Upper lobe of left lung (tissue), 6 donors: ENCODE measurements at regions not wholly inside any gene's neighbourhood (a gene's known extent, or its start where the extent isn't known, plus 50 kb on each side); places are given as distances from the start of the nearest gene placed in this dataset.
A peak's percentile ranks its signal among the peaks of the same experiment; 100 is the strongest.

Experiments
- ATAC-seq, 2 donors: fragments of 200-7000 bp; cut with Tn5 transposase; one replicate each; pipeline ENCODE4 v1.9.1; 2022; ENCODE audit warnings: mild to moderate bottlenecking in 2 of 2, moderate library complexity in 2 of 2; ENCODE audit not compliant: low FRiP score in 2 of 2
- DNase-seq, 2 donors: peaks; one replicate each; pipeline ENCODE4 v3.0.0-alpha.2; 2019 to 2020
- H3K27ac ChIP-seq, 4 donors: fragments of 200-600 bp; sonication (generic); one replicate each; pipeline ENCODE4 v1.5.1; 2016 to 2019
- H3K27me3 ChIP-seq, 4 donors: fragments of 200-600 bp; sonication (generic); one replicate each; pipeline ENCODE4 v1.5.1; 2017 to 2019
- H3K36me3 ChIP-seq, 4 donors: fragments of 200-600 bp; sonication (generic); one replicate each; pipeline ENCODE4 v1.5.1; 2016 to 2019
- H3K4me1 ChIP-seq, 4 donors: fragments of 200-600 bp; sonication (generic); one replicate each; pipeline ENCODE4 v1.5.1; 2018 to 2019
- H3K4me3 ChIP-seq, 4 donors: fragments of 200-600 bp; sonication (generic); one replicate each; pipeline ENCODE4 v1.5.1; 2017 to 2019; ENCODE audit warnings: mild to moderate bottlenecking in 2 of 4, moderate library complexity in 1 of 4
- H3K9me3 ChIP-seq, 4 donors: fragments of 200-600 bp; sonication (generic); one replicate each; pipeline ENCODE4 v1.5.1; 2018 to 2019
- EP300 ChIP-seq, 4 donors: sonication (generic); formaldehyde crosslinking; IDR thresholded peaks; one replicate each; pipeline ENCODE4 v1.5.1; 2017; ENCODE audit warnings: antibody characterized with exemption in 4 of 4, control low read depth in 2 of 4
- POLR2A ChIP-seq, 4 donors: fragments of 450-650 bp; IDR thresholded peaks; one replicate each; pipeline ENCODE4 v1.5.1; 2016 to 2017; ENCODE audit warnings: antibody characterized with exemption in 4 of 4, mild to moderate bottlenecking in 2 of 4
- POLR2AphosphoS5 ChIP-seq, 2 donors: sonication (generic); formaldehyde crosslinking; IDR thresholded peaks; one replicate each; pipeline ENCODE4 v1.5.1; 2017; ENCODE audit warnings: antibody characterized with exemption in 2 of 2
- WGBS, 2 donors: methylation state at CpG; one replicate each; pipeline ENCODE4 v1.1.5; 2017 to 2018; 5-methylcytosine and 5-hydroxymethylcytosine counted together
- TF ChIP-seq, protein P1 (sequence below), 6 experiments: fragments of 450-650 bp in 4 of 6; fragments of 200-600 bp in 2 of 6; sonication (generic) in 2 of 6; IDR thresholded peaks; one replicate each; pipeline ENCODE4 v1.5.1; 2016 to 2019; ENCODE audit warnings: antibody characterized with exemption in 6 of 6
- donor health status: DM: no; HTN: no; CAD: no; lungs with moderate emphysema.
- donor health status: DM: no; HTN: yes; CAD: no; lungs with severe emphysema.

DNA sequence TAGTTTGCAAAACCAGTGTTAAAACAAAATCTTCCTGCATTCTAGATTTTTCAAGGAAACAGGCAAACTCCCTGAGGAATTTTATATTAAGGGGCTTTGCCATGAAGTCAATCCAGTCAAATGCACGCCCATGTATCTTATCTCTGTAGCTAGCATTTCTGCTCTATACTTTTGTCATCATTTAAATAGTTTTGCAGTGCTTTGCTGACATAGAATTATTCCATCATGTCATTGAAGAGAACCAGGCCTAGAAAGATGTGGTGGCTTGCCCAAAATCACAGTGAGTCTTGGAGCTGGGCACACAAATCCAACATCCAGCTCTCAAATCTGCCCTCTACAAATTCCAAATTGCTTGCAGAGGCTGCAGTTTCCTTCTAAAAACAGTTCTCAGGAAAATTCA is 66.7 kb upstream of the LNX1 start:
- H3K27ac ChIP-seq = no peak overlapping the region
- H3K36me3 ChIP-seq = no peaks in the 10 kb centered on the region
- ATAC-seq (no peak), DNase-seq (no peak)
- H3K4me1 ChIP-seq = peaks cover 0 to 4% (median 0%) of the 10 kb centered on the region in 4 donors
- no peak overlapping the region for H3K4me3 ChIP-seq
- no peaks in the 10 kb centered on the region for H3K27me3 ChIP-seq
- WGBS, 2 donors = 92 to 94% methylated on average over 1 of the region's 1 CpG
- no peaks in the 10 kb centered on the region for H3K9me3 ChIP-seq
- TF ChIP-seq, protein P1, sequence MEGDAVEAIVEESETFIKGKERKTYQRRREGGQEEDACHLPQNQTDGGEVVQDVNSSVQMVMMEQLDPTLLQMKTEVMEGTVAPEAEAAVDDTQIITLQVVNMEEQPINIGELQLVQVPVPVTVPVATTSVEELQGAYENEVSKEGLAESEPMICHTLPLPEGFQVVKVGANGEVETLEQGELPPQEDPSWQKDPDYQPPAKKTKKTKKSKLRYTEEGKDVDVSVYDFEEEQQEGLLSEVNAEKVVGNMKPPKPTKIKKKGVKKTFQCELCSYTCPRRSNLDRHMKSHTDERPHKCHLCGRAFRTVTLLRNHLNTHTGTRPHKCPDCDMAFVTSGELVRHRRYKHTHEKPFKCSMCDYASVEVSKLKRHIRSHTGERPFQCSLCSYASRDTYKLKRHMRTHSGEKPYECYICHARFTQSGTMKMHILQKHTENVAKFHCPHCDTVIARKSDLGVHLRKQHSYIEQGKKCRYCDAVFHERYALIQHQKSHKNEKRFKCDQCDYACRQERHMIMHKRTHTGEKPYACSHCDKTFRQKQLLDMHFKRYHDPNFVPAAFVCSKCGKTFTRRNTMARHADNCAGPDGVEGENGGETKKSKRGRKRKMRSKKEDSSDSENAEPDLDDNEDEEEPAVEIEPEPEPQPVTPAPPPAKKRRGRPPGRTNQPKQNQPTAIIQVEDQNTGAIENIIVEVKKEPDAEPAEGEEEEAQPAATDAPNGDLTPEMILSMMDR (IDR thresholded peaks at IDR 0.05) = no peak
- TF ChIP-seq EP300 (IDR thresholded peaks at IDR 0.05) (no peak), POLR2A (IDR thresholded peaks at IDR 0.05) (no peak), POLR2AphosphoS5 (IDR thresholded peaks at IDR 0.05) (no peak)

DNA sequence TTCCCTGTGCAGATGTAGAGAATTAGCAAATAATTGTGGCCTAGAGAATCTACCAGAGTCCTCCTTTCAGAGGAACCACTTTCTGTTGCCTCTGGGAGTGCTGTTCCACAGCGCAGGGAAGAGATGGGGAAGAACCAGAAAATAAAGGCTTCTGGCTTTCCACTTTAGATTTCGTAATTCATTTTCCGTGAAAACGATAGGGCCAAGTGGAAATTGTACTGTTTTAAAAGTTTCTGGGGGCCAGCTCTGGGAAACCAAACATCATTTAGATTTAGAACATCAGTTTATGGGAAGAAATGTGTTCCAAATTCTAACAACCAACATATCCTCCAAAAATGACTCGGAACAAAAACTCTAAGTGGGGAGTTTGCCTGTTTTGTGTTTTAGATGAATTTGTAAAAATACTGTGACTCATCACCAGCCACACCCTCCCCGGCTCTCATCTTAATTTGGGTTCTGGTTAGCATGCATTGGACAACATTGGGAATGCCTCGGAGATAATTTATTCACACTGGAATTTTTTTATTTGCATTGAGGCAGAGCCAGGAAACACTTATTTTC is 65.2 kb upstream of the LNX1 start:
- no peak overlapping the region for H3K4me3 ChIP-seq
- peaks cover under 1 to 9% (median 3%) of the 10 kb centered on the region in 4 donors for H3K4me1 ChIP-seq
- no peak for TF ChIP-seq POLR2A (IDR thresholded peaks at IDR 0.05)
- TF ChIP-seq, protein P1 (IDR thresholded peaks at IDR 0.05) = peak in 4 of 6 experiments; percentile 17 to 37 (median 24)
- H3K27ac ChIP-seq = peak overlapping the region in 2 of 4 donors; percentile 13 to 72
- H3K9me3 ChIP-seq = no peaks in the 10 kb centered on the region
- H3K36me3 ChIP-seq = no peaks in the 10 kb centered on the region
- 69 to 80% methylated on average over 7 of the region's 7 CpGs for WGBS, 2 donors
- peak in 1 of 2 donors; percentile 86 for ATAC-seq
- no peak for DNase-seq
- H3K27me3 ChIP-seq = no peaks in the 10 kb centered on the region

DNA sequence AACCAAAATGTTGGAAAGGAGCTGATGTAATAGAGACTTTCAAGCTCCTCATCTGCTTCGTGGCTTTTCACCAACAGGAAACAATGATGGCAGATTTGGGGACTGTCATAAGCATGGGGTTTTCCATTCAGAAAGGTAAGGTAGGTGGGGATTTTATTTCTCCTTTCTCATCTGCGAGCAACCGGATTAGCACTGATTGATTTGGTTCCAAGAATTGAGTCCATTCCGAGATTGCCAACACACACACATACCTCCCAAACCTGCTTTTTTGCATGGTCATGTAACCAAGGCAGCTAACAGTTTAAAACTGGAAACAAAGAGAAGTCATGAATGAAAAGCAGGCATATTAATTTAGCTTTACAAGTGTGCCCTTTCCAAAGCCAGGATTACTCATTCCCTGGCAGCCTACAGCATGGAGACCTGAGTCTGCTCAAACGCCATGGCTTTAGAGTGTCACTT is 63.0 kb upstream of the LNX1 start:
- DNase-seq (no peak), ATAC-seq (no peak)
- no peaks in the 10 kb centered on the region for H3K36me3 ChIP-seq
- no peaks in the 10 kb centered on the region for H3K27me3 ChIP-seq
- peak overlapping the region in 1 of 4 donors; percentile 30 for H3K27ac ChIP-seq
- H3K9me3 ChIP-seq = no peaks in the 10 kb centered on the region
- H3K4me1 ChIP-seq = peaks cover 5 to 16% (median 8%) of the 10 kb centered on the region in 4 donors
- no peak overlapping the region for H3K4me3 ChIP-seq
- TF ChIP-seq POLR2AphosphoS5 (IDR thresholded peaks at IDR 0.05) (no peak), EP300 (IDR thresholded peaks at IDR 0.05) (no peak), POLR2A (IDR thresholded peaks at IDR 0.05) (no peak)
- TF ChIP-seq, protein P1 (IDR thresholded peaks at IDR 0.05) = no peak
- WGBS, 2 donors = 61 to 70% methylated on average over 5 of the region's 5 CpGs

DNA sequence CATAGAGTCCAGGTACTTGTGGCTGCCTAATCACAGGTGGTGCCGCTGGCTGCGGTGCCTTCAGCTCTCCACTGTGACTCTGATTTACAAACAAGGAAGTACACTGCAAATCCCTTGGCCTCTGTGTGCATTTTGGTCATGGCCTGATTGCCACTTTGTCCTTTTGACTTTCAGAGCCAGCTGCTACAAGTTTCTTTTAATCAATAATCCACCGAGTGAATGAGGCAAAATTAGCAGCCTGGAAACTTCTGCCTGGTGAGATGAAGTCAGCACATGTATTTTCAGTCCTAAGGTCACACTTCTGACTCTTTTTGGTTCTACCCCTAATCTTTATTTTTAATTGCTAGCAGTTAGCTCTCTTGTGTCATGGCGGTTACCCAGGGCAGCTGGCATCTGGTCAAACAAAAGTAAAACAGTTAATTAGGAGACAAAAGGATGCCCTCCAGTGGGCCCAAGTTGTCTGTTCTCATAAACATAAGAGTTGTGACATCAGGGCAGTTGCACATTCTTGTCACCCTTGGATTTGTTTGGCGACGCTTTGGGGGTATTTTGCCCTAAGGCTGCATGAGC is 62.3 kb upstream of the LNX1 start:
- no peak for TF ChIP-seq EP300 (IDR thresholded peaks at IDR 0.05)
- TF ChIP-seq, protein P1 (IDR thresholded peaks at IDR 0.05) = no peak
- TF ChIP-seq POLR2AphosphoS5 (IDR thresholded peaks at IDR 0.05) = no peak
- no peak for TF ChIP-seq POLR2A (IDR thresholded peaks at IDR 0.05)
- peaks cover 5 to 16% (median 8%) of the 10 kb centered on the region in 4 donors for H3K4me1 ChIP-seq
- H3K36me3 ChIP-seq = no peaks in the 10 kb centered on the region
- H3K27ac ChIP-seq = peak overlapping the region in 1 of 4 donors; percentile 30
- peak in 1 of 2 donors; percentile 29 for DNase-seq
- WGBS, 2 donors = 56 to 66% methylated on average over 6 of the region's 6 CpGs
- H3K4me3 ChIP-seq = no peak overlapping the region
- H3K27me3 ChIP-seq = no peaks in the 10 kb centered on the region
- ATAC-seq = no peak
- H3K9me3 ChIP-seq = no peaks in the 10 kb centered on the region
